D721Med (cell line): ENCODE measurements at regions not wholly inside any gene's neighbourhood (a gene's known extent, or its start where the extent isn't known, plus 50 kb on each side); places are given as distances from the start of the nearest gene placed in this dataset.

Experiments used
- DNase-seq: peaks from one replicate; pipeline ENCODE4 v3.0.0; 2011; ENCODE audit warnings: low spot score; ENCODE audit not compliant: insufficient read length
- FAIRE-seq: peaks from 2 replicates; lab custom pipeline; 2011; peaks lifted over from hg19 to GRCh38; lab: Jason Lieb, UNC
- CTCF ChIP-seq: IDR thresholded peaks from 2 replicates; pipeline ENCODE4 v1.5.1; 2012; ENCODE audit warnings: mild to moderate bottlenecking, control low read depth; ENCODE audit not compliant: insufficient read depth; ENCODE audit errors: missing control alignments

DNA sequence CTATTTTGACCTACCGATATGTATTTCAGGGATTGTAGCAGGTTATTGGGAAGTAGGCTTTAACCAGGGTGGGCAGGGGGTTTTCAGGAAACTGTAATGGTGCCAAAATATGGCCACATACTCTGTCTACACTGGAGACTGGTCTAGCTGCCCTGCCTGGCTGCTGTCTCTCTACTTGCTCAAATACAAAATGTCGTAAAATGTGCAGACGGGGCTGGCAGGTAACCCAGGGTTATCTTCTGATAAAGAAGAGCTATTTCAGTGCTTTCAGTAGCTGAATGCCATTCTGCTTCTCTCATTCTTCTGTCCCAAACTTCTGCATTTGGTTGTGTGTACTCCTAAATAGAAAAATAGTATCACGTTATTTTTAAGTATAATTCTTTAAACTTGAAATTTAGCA is 616.2 kb downstream of the EPM2A start:
- no peak for TF ChIP-seq CTCF
- DNase-seq = no peak
- no peak for FAIRE-seq

- FAIRE-seq = no peak
- no peak for DNase-seq
- no peak for TF ChIP-seq CTCF
These were observed 602.6 kb downstream of the EPM2A start for GRCh38 chr6:145132709-145133108.

- FAIRE-seq (no peak), DNase-seq (no peak)
- no peak for TF ChIP-seq CTCF
These were observed 599.6 kb downstream of the EPM2A start for GRCh38 chr6:145135702-145136101.

DNA sequence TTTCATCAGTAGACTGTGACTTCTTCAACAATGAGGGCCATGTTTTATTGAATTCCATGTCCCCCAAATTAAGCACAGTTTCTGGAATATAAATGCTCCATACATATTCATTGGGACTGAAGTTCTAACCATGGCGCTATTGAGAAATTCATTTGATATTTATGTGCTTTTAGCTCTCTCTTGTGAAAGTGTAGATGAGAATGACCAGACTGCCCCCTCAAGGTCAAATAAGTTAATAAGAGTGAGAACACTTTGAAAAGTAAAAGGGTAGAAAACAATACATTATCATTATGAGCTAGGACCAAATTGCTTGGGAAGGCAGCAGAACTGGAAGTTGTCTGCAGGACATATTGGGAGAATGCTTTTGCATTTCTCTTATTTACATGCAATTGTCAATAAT is 597.9 kb downstream of the EPM2A start:
- FAIRE-seq (no peak), DNase-seq (no peak)
- no peak for TF ChIP-seq CTCF

GRCh38 chr6:145138469-145139139 is 596.7 kb downstream of the EPM2A start:
- DNase-seq = no peak
- FAIRE-seq = no peak

DNA sequence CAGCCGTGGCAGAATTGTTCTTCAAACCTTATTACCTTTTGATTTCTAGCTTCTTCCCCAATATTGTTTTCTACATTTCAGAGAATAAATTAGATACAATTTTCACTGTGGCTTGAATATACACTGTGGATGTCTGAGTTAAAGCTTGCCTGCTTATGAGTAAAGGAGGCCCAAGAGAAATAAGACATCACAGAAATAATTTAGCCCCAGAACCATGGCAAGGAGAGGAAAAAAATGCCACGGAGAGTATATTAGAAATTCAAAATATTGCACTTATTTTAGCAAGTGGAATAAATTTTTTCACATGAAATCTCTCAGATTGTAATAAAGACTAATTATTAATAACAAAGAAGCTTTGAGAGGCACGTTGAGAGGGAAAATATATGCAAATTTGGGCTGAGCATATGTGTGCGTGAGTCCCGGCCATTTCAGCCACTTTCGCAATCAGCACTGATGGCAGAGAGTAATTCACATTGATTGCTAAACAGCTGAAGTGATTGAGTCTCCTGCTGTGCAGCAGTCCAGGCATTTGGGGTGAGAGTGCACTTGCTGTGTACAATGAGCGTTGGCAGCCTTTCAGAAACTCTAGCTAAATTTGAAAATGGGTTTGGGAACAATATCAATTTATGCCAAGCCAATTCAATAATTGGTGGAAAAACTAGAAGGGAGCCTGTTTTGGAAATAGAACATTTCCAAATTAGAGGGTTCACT is 596.0 kb downstream of the EPM2A start:
- DNase-seq (no peak), FAIRE-seq (no peak)
- TF ChIP-seq CTCF = no peak

More at GRCh38 chr6:145138469-145139139, 596.7 kb downstream of the EPM2A start:
- no peak for TF ChIP-seq CTCF

DNA sequence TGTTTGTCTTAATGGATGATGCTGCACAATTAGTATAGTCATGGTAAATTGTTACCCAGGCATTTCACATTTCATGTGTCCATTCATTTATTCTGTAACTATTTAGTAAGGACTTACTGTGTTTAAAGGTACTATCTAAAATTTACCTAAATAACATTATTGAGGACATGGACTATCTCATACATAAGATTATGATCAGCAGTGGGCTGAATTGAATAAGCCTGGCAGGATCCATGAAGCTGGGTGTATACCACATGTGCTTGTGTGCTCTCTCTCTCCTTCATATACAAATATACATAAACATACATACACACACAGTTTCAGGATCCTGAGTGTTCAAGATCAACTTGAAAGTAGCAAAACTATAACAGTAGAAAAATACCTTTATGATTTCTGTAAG is 595.4 kb downstream of the EPM2A start:
- DNase-seq (no peak), FAIRE-seq (no peak)
- TF ChIP-seq CTCF = no peak
